H1 (cell line): ENCODE measurements at regions not wholly inside any gene's neighbourhood (a gene's known extent, or its start where the extent isn't known, plus 50 kb on each side); places are given as distances from the start of the nearest gene placed in this dataset.

Source experiments
- CTCF ChIA-PET: fragments of 300-600 bp; sonication (Branson Sonifier 250); formaldehyde crosslinking; loops from one replicate; lab custom pipeline; 2021; ENCODE audit not compliant: partially characterized antibody; lab: Charles Lee
- POLR2A ChIA-PET: fragments of 300-600 bp; sonication (Branson Sonifier 250); formaldehyde crosslinking; loops from one replicate; lab custom pipeline; 2021; ENCODE audit warnings: inconsistent platforms; ENCODE audit not compliant: partially characterized antibody; lab: Charles Lee
- DNase-seq, 2 experiments: peaks; one replicate each; pipeline versions ENCODE4 v3.0.0 to v3.0.0-alpha.2; 2010 to 2022; ENCODE audit warnings: low spot score in 2 of 2, low read depth in 1 of 2, mixed read lengths in 1 of 2
- FAIRE-seq: peaks from 2 replicates; lab custom pipeline; 2011; peaks lifted over from hg19 to GRCh38; lab: Jason Lieb, UNC
- H2AFZ ChIP-seq: 2 replicates; pipeline ENCODE4 v1.8.1; 2012; ENCODE audit warnings: low read length, inconsistent platforms
- H2AK5ac ChIP-seq: 2 replicates; pipeline ENCODE4 v1.6.1; 2013; ENCODE audit warnings: low read depth, low read length
- H2BK120ac ChIP-seq: replicated peaks from 2 replicates; pipeline ENCODE3; 2013; ENCODE audit warnings: low read depth, low read length, inconsistent platforms
- H2BK12ac ChIP-seq: 2 replicates; pipeline ENCODE4 v1.6.1; 2013; ENCODE audit warnings: low read depth, low read length
- H2BK15ac ChIP-seq: 2 replicates; pipeline ENCODE4 v1.6.1; 2013; ENCODE audit warnings: low read length
- H2BK20ac ChIP-seq: 2 replicates; pipeline ENCODE4 v1.6.1; 2013; ENCODE audit warnings: low read length
- H2BK5ac ChIP-seq: 2 replicates; pipeline ENCODE4 v1.6.1; 2013; ENCODE audit warnings: low read depth, low read length
- H3K14ac ChIP-seq: 2 replicates; pipeline ENCODE4 v1.6.1; 2013; ENCODE audit warnings: inconsistent platforms; ENCODE audit not compliant: insufficient read length
- H3K18ac ChIP-seq: 2 replicates; pipeline ENCODE4 v1.6.1; 2013; ENCODE audit warnings: low read length; ENCODE audit errors: extremely low read depth
- H3K23ac ChIP-seq: 2 replicates; pipeline ENCODE4 v1.6.1; 2013; ENCODE audit warnings: inconsistent platforms; ENCODE audit not compliant: insufficient read length
- H3K23me2 ChIP-seq: 2 replicates; pipeline ENCODE4 v1.6.1; 2013; ENCODE audit warnings: low read depth, low read length
- H3K27ac ChIP-seq: 2 replicates; pipeline ENCODE4 v1.6.1; 2011; ENCODE audit warnings: low read depth, low read length, inconsistent platforms
- H3K27me3 ChIP-seq, 4 experiments: replicated peaks in 1 of 4; 1 replicate in 1 of 4; 2 replicates in 3 of 4; pipeline versions ENCODE4 v1.6.1 to v1.8.1; 2011 to 2013; ENCODE audit warnings: low read length in 3 of 4, mild to moderate bottlenecking in 3 of 4, inconsistent platforms in 2 of 4, mixed read lengths in 2 of 4, moderate library complexity in 1 of 4; ENCODE audit not compliant: control insufficient read depth in 3 of 4, insufficient read depth in 3 of 4; ENCODE audit errors: extremely low read depth in 1 of 4
- H3K36me3 ChIP-seq, 4 experiments: 2 replicates each; pipeline versions ENCODE4 v1.6.1 to v1.8.1; 2011 to 2013; ENCODE audit warnings: mild to moderate bottlenecking in 4 of 4, low read length in 3 of 4, moderate library complexity in 2 of 4, control low read depth in 1 of 4, inconsistent platforms in 1 of 4; ENCODE audit not compliant: insufficient read depth in 4 of 4, control insufficient read depth in 2 of 4
- H3K4ac ChIP-seq: replicated peaks from 2 replicates; pipeline ENCODE3; 2013; ENCODE audit warnings: low read length, low read depth, mixed read lengths, inconsistent platforms; ENCODE audit not compliant: insufficient read length
- H3K4me1 ChIP-seq, 4 experiments: replicated peaks in 1 of 4; 1 replicate in 1 of 4; 2 replicates in 3 of 4; pipeline versions ENCODE4 v1.6.1 to v1.8.1; 2011 to 2013; ENCODE audit warnings: low read length in 3 of 4, inconsistent platforms in 2 of 4, mixed read lengths in 1 of 4; ENCODE audit not compliant: insufficient read depth in 4 of 4, control insufficient read depth in 3 of 4
- H3K4me2 ChIP-seq, 2 experiments: 2 replicates each; pipeline versions ENCODE4 v1.6.1 to v1.8.1; 2011 to 2013; ENCODE audit warnings: low read depth in 2 of 2, low read length in 2 of 2, control low read depth in 1 of 2, inconsistent platforms in 1 of 2, mild to moderate bottlenecking in 1 of 2; ENCODE audit not compliant: insufficient read depth in 1 of 2
- H3K4me3 ChIP-seq, 4 experiments: fragments of 200-600, 300-600 bp in 1 of 4; sonication (generic), shearing (Covaris generic), sonication (Bioruptor Twin) in 1 of 4; 2 replicates each; pipeline versions ENCODE4 v1.5.1 to v1.8.1; 2011 to 2016; ENCODE audit warnings: low read length in 4 of 4, low read depth in 3 of 4, control low read depth in 2 of 4, inconsistent platforms in 2 of 4, mild to moderate bottlenecking in 2 of 4, mixed read lengths in 1 of 4, moderate library complexity in 1 of 4; ENCODE audit not compliant: insufficient read depth in 2 of 4; ENCODE audit errors: extremely low read depth in 1 of 4
- H3K56ac ChIP-seq: replicated peaks from 2 replicates; pipeline ENCODE3; 2013; ENCODE audit warnings: low read depth, mild to moderate bottlenecking, mixed read lengths, low read length, inconsistent platforms; ENCODE audit not compliant: insufficient read length
- H3K79me1 ChIP-seq: 2 replicates; pipeline ENCODE4 v1.6.1; 2013; ENCODE audit warnings: low read depth, low read length, control low read depth
- H3K79me2 ChIP-seq, 2 experiments: 2 replicates each; pipeline versions ENCODE4 v1.6.1 to v1.8.1; 2012 to 2013; ENCODE audit warnings: low read length in 2 of 2, mild to moderate bottlenecking in 2 of 2, inconsistent platforms in 1 of 2; ENCODE audit not compliant: insufficient read depth in 2 of 2, control insufficient read depth in 1 of 2
- H3K9ac ChIP-seq, 4 experiments: replicated peaks in 1 of 4; 1 replicate in 1 of 4; 2 replicates in 3 of 4; pipeline versions ENCODE4 v1.6.1 to v1.8.1; 2011 to 2013; ENCODE audit warnings: low read depth in 3 of 4, low read length in 3 of 4, control low read depth in 2 of 4, mild to moderate bottlenecking in 2 of 4, moderate library complexity in 2 of 4, inconsistent platforms in 1 of 4; ENCODE audit errors: extremely low read depth in 1 of 4
- H3K9me3 ChIP-seq, 2 experiments: 2 replicates each; pipeline versions ENCODE4 v1.6.1 to v1.8.1; 2012 to 2013; ENCODE audit warnings: mild to moderate bottlenecking in 2 of 2, moderate library complexity in 2 of 2, control low read depth in 1 of 2, inconsistent platforms in 1 of 2, low read depth in 1 of 2, low read length in 1 of 2, mixed read lengths in 1 of 2; ENCODE audit not compliant: insufficient read depth in 2 of 2
- H4K20me1 ChIP-seq, 2 experiments: replicated peaks in 1 of 2; 2 replicates each; pipeline versions ENCODE3 to v1.8.1; 2011 to 2013; ENCODE audit warnings: inconsistent platforms in 2 of 2, low read length in 2 of 2, mild to moderate bottlenecking in 1 of 2; ENCODE audit not compliant: insufficient read depth in 2 of 2, control insufficient read depth in 1 of 2
- H4K5ac ChIP-seq: 2 replicates; pipeline ENCODE4 v1.6.1; 2013; ENCODE audit warnings: low read length, low read depth, mixed read lengths, inconsistent platforms; ENCODE audit not compliant: insufficient read length
- H4K8ac ChIP-seq: 2 replicates; pipeline ENCODE4 v1.8.0; 2013; ENCODE audit warnings: mild to moderate bottlenecking, moderate library complexity, low read length, inconsistent platforms; ENCODE audit not compliant: insufficient read depth; ENCODE audit errors: extremely low read depth
- H4K91ac ChIP-seq: replicated peaks from 2 replicates; pipeline ENCODE3; 2013; ENCODE audit warnings: low read length, mixed read lengths, inconsistent platforms; ENCODE audit not compliant: insufficient read length
- ATF2 ChIP-seq: IDR thresholded peaks from 2 replicates; pipeline ENCODE4 v1.6.1; 2012; ENCODE audit warnings: low read length, inconsistent platforms
- CBX8 ChIP-seq: fragments of 300-800, 300-1000 bp; sonication (generic); IDR thresholded peaks from 2 replicates; pipeline ENCODE4 v1.7.1; 2016; ENCODE audit warnings: low read depth, low read length, borderline replicate concordance
- EGR1 ChIP-seq: IDR thresholded peaks from 2 replicates; pipeline ENCODE4 v1.6.1; 2011; ENCODE audit warnings: low read depth, low read length, borderline replicate concordance
- KDM1A ChIP-seq: fragments of 200-600, 300-600 bp; sonication (generic); IDR thresholded peaks from 2 replicates; pipeline ENCODE4 v1.7.1; 2016; ENCODE audit warnings: mild to moderate bottlenecking, low read length, borderline replicate concordance
- MAX ChIP-seq: IDR thresholded peaks from 2 replicates; pipeline ENCODE4 v1.6.1; 2012; ENCODE audit warnings: inconsistent platforms
- POLR2A ChIP-seq, 2 experiments: IDR thresholded peaks; 1 replicate in 1 of 2; 2 replicates in 1 of 2; pipeline ENCODE4 v1.6.1; 2011; ENCODE audit warnings: low read depth in 2 of 2, low read length in 2 of 2, mild to moderate bottlenecking in 2 of 2; ENCODE audit errors: control extremely low read depth in 1 of 2
- POLR2AphosphoS5 ChIP-seq: IDR thresholded peaks from 2 replicates; pipeline ENCODE4 v1.6.1; 2011; ENCODE audit warnings: low read depth, low read length
- RBBP5 ChIP-seq: IDR thresholded peaks from 2 replicates; pipeline ENCODE4 v1.7.1; 2012; ENCODE audit warnings: low read depth, mild to moderate bottlenecking, inconsistent platforms, low read length, moderate library complexity, borderline replicate concordance
- RXRA ChIP-seq: IDR thresholded peaks from 2 replicates; pipeline ENCODE4 v1.6.1; 2011; ENCODE audit warnings: low read depth, mild to moderate bottlenecking, low read length, moderate library complexity; ENCODE audit not compliant: insufficient read depth
- SAP30 ChIP-seq: fragments of 300-600 bp; sonication (generic); IDR thresholded peaks from 2 replicates; pipeline ENCODE4 v1.7.1; 2012; ENCODE audit warnings: low read length, moderate library complexity, mild to moderate bottlenecking, inconsistent platforms; ENCODE audit not compliant: insufficient read depth, insufficient replicate concordance
- SP1 ChIP-seq: IDR thresholded peaks from 2 replicates; pipeline ENCODE4 v1.6.1; 2011; ENCODE audit warnings: low read depth, low read length
- SP4 ChIP-seq: IDR thresholded peaks from 2 replicates; pipeline ENCODE4 v1.6.1; 2012; ENCODE audit warnings: low read length, inconsistent platforms
- TAF7 ChIP-seq: optimal IDR thresholded peaks from 2 replicates; pipeline ENCODE3; 2011; ENCODE audit warnings: low read depth, mild to moderate bottlenecking, inconsistent platforms, low read length, moderate library complexity, borderline replicate concordance
- WGBS, 2 experiments: shearing (Covaris generic) in 1 of 2; methylation state at CpG; one replicate each; pipeline versions ENCODE4 v1.1.6 to v1.1.7; 2013 to 2015; ENCODE audit warnings: low lambda C conversion rate in 2 of 2, mixed read lengths in 2 of 2, inconsistent platforms in 1 of 2, low coverage in 1 of 2, missing lambda C conversion rate in 1 of 2; ENCODE audit not compliant: insufficient replicate concordance in 2 of 2, insufficient coverage in 1 of 2, insufficient read length in 1 of 2; ENCODE audit errors: extremely low coverage in 1 of 2, missing lambda C conversion rate in 1 of 2; 5-methylcytosine and 5-hydroxymethylcytosine counted together

- no peak overlapping the region for H2AFZ ChIP-seq
These were observed 85.9 kb upstream of the DPH5 start for GRCh38 chr1:101111461-101111860.

More at GRCh38 chr1:101111461-101111860, 85.9 kb upstream of the DPH5 start:
- H4K20me1 ChIP-seq = no peaks in the 10 kb centered on the region
- TF ChIP-seq ATF2 (no peak), RXRA (no peak), SP1 (no peak), KDM1A (no peak), POLR2AphosphoS5 (no peak), SP4 (no peak), SAP30 (no peak), MAX (no peak), EGR1 (no peak), TAF7 (no peak), RBBP5 (no peak), CBX8 (no peak), POLR2A (IDR thresholded peaks at IDR 0.05; ENCODE audit: control extremely low read depth in 1 of 2, low read depth in 2 of 2, low read length in 2 of 2) (no peak)
- H3K4me2 ChIP-seq = no peak overlapping the region
- no peak for DNase-seq
- H3K9ac ChIP-seq = no peak overlapping the region
- no peak overlapping the region for H4K5ac ChIP-seq
- H3K27ac ChIP-seq = no peak overlapping the region
- H3K56ac ChIP-seq = no peak overlapping the region
- ChIA-PET CTCF (no interaction called here), POLR2A (no interaction called here)
- no peaks in the 10 kb centered on the region for H3K4me1 ChIP-seq
- no peaks in the 10 kb centered on the region for H3K36me3 ChIP-seq
- no peak overlapping the region for H2BK12ac ChIP-seq
- H3K79me2 ChIP-seq = no peaks in the 10 kb centered on the region
- H3K4ac ChIP-seq = no peak overlapping the region
- no peak overlapping the region for H2BK20ac ChIP-seq
- H3K14ac ChIP-seq = no peak overlapping the region
- no peak overlapping the region for H3K4me3 ChIP-seq
- H4K8ac ChIP-seq = no peak overlapping the region
- H4K91ac ChIP-seq = no peak overlapping the region
- H3K27me3 ChIP-seq = no peaks in the 10 kb centered on the region
- 83% methylated on average over 1 of the region's 1 CpG; no CpG with 5 or more reads in 1 of the 2 experiments for WGBS, 2 experiments
- no peak overlapping the region for H3K23ac ChIP-seq
- no peak overlapping the region for H3K18ac ChIP-seq
- H2BK15ac ChIP-seq = no peak overlapping the region
- no peaks in the 10 kb centered on the region for H3K79me1 ChIP-seq
- H2AK5ac ChIP-seq = no peak overlapping the region
- H3K9me3 ChIP-seq = no peaks in the 10 kb centered on the region
- no peaks in the 10 kb centered on the region for H3K23me2 ChIP-seq
- H2BK120ac ChIP-seq = no peak overlapping the region
- no peak for FAIRE-seq
- no peak overlapping the region for H2BK5ac ChIP-seq
